Uterus (tissue), 3 donors: ENCODE measurements at regions not wholly inside any gene's neighbourhood (a gene's known extent, or its start where the extent isn't known, plus 50 kb on each side); places are given as distances from the start of the nearest gene placed in this dataset.

Experiments
- DNase-seq, 2 donors: peaks; one replicate each; pipeline ENCODE4 v3.0.0-alpha.2; 2019 to 2020
- H3K27ac ChIP-seq, 2 donors: fragments of 200-600 bp; sonication (generic); 1 replicate in 1 of 2; 2 replicates in 1 of 2; pipeline ENCODE4 v1.5.1; 2016 to 2018
- H3K27me3 ChIP-seq, 2 donors: fragments of 200-600 bp; sonication (generic); one replicate each; pipeline ENCODE4 v1.5.1; 2018 to 2019; ENCODE audit warnings: control low read depth in 1 of 2
- H3K36me3 ChIP-seq, 2 donors: fragments of 200-600 bp; sonication (generic); one replicate each; pipeline ENCODE4 v1.5.1; 2019; ENCODE audit warnings: control low read depth in 1 of 2
- H3K4me1 ChIP-seq, 2 donors: fragments of 200-600 bp; sonication (generic); one replicate each; pipeline ENCODE4 v1.5.1; 2018 to 2019; ENCODE audit warnings: control low read depth in 1 of 2
- H3K4me3 ChIP-seq, 2 donors: fragments of 200-600 bp; sonication (generic); 1 replicate in 1 of 2; 2 replicates in 1 of 2; pipeline ENCODE4 v1.5.1; 2018 to 2019; ENCODE audit warnings: mild to moderate bottlenecking in 1 of 2
- H3K9me3 ChIP-seq, 2 donors: fragments of 200-600 bp; sonication (generic); one replicate each; pipeline ENCODE4 v1.5.1; 2019; ENCODE audit warnings: control low read depth in 1 of 2
- POLR2A ChIP-seq, 2 donors: fragments of 450-650 bp; IDR thresholded peaks; one replicate each; pipeline ENCODE4 v1.6.1; 2016; ENCODE audit warnings: antibody characterized with exemption in 2 of 2, mild to moderate bottlenecking in 1 of 2, moderate library complexity in 1 of 2
- intact Hi-C: fragments of 100-400 bp; cut with DNase I; formaldehyde crosslinking; loops from one replicate; pipeline ENCODE4 v1.15.1; 2023; ENCODE audit warnings: low total_unique reads
- TF ChIP-seq, protein P1 (sequence below), 4 experiments: fragments of 200-600 bp in 2 of 4; fragments of 450-650 bp in 2 of 4; sonication (generic) in 2 of 4; IDR thresholded peaks; one replicate each; pipeline ENCODE4 v1.5.1; 2016 to 2019; ENCODE audit warnings: antibody characterized with exemption in 4 of 4, mild to moderate bottlenecking in 2 of 4, moderate library complexity in 1 of 4
- donor health status: DM: yes; HTN: yes; CAD: no.

GRCh38 chr18:60982329-60982695 lies 350.9 kb upstream of the CDH20 start:
- no peaks in the 10 kb centered on the region for H3K27me3 ChIP-seq

GRCh38 chr18:60982928-60983327 lies 350.3 kb upstream of the CDH20 start:
- Histone ChIP-seq H3K9me3 (no peaks in the 10 kb centered on the region), H3K4me3 (no peak overlapping the region)
- intact Hi-C loops, result no loop called here

More at GRCh38 chr18:60982329-60982695, 350.9 kb upstream of the CDH20 start:
- H3K27ac ChIP-seq, result no peak overlapping the region
- no peak overlapping the region for H3K4me3 ChIP-seq
- no peak for TF ChIP-seq POLR2A (IDR thresholded peaks at IDR 0.05)
- TF ChIP-seq, protein P1, sequence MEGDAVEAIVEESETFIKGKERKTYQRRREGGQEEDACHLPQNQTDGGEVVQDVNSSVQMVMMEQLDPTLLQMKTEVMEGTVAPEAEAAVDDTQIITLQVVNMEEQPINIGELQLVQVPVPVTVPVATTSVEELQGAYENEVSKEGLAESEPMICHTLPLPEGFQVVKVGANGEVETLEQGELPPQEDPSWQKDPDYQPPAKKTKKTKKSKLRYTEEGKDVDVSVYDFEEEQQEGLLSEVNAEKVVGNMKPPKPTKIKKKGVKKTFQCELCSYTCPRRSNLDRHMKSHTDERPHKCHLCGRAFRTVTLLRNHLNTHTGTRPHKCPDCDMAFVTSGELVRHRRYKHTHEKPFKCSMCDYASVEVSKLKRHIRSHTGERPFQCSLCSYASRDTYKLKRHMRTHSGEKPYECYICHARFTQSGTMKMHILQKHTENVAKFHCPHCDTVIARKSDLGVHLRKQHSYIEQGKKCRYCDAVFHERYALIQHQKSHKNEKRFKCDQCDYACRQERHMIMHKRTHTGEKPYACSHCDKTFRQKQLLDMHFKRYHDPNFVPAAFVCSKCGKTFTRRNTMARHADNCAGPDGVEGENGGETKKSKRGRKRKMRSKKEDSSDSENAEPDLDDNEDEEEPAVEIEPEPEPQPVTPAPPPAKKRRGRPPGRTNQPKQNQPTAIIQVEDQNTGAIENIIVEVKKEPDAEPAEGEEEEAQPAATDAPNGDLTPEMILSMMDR (IDR thresholded peaks at IDR 0.05), result no peak
- DNase-seq, result no peak
- intact Hi-C loops, result no loop called here
- H3K36me3 ChIP-seq, result no peaks in the 10 kb centered on the region
- H3K4me1 ChIP-seq, result no peaks in the 10 kb centered on the region
- H3K9me3 ChIP-seq, result no peaks in the 10 kb centered on the region

DNA sequence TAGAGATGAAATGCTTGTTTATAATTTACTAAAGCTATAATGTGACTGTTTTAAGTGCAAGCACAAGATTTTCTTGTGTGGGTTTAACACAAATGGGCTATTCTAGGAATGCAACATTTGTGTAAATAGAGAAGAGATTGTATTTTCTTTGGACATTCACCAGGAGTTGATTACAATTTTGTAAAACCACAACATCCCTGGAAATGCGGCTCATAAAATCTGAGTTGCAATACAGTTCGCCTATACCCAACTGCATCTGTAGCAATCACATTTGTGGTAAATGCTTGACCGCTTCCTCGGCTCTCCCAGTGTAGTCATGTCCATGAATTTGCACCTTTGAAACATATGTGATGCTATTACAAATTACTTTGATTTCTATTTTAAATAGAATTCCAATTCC lies 348.7 kb upstream of the CDH20 start:
- H3K36me3 ChIP-seq, result no peaks in the 10 kb centered on the region
- H3K27ac ChIP-seq, result no peak overlapping the region
- H3K27me3 ChIP-seq, result no peaks in the 10 kb centered on the region
- intact Hi-C loops, result no loop called here
- H3K9me3 ChIP-seq, result no peaks in the 10 kb centered on the region
- no peaks in the 10 kb centered on the region for H3K4me1 ChIP-seq
- H3K4me3 ChIP-seq, result no peak overlapping the region
- DNase-seq, result no peak
- TF ChIP-seq POLR2A (IDR thresholded peaks at IDR 0.05), result no peak
- TF ChIP-seq, protein P1 (IDR thresholded peaks at IDR 0.05), result no peak

More at GRCh38 chr18:60982928-60983327, 350.3 kb upstream of the CDH20 start:
- Histone ChIP-seq H3K27ac (no peak overlapping the region), H3K27me3 (no peaks in the 10 kb centered on the region), H3K36me3 (no peaks in the 10 kb centered on the region), H3K4me1 (no peaks in the 10 kb centered on the region)
- no peak for TF ChIP-seq POLR2A (IDR thresholded peaks at IDR 0.05)
- TF ChIP-seq, protein P1 (IDR thresholded peaks at IDR 0.05), result no peak
- no peak for DNase-seq

DNA sequence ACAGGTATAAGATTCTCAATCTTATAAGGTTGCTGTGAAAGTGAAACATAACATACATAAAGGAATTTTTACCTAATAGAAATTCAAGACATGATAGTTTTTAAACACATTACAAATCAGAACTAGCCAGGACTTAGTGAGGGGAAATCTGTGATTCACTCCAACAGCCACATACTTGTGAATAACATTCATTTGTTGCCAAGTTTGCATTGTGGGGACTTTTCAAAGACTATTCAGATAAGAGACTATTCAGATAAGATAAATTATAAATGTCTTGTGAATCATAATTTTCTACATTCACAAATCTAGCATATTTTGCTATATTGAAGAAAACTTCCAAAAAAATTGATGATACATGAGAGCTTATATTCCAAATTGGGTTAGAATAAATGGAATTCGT lies 345.3 kb upstream of the CDH20 start:
- DNase-seq, result no peak
- Histone ChIP-seq H3K9me3 (no peaks in the 10 kb centered on the region), H3K27ac (no peak overlapping the region), H3K4me3 (no peak overlapping the region), H3K36me3 (no peaks in the 10 kb centered on the region), H3K27me3 (no peaks in the 10 kb centered on the region), H3K4me1 (no peaks in the 10 kb centered on the region)
- no peak for TF ChIP-seq POLR2A (IDR thresholded peaks at IDR 0.05)
- TF ChIP-seq, protein P1 (IDR thresholded peaks at IDR 0.05), result no peak
- intact Hi-C loops, result no loop called here

GRCh38 chr18:60996326-60996725 lies 336.9 kb upstream of the CDH20 start:
- H3K27ac ChIP-seq, result no peak overlapping the region
- H3K27me3 ChIP-seq, result no peaks in the 10 kb centered on the region
- no peaks in the 10 kb centered on the region for H3K4me1 ChIP-seq
- no peaks in the 10 kb centered on the region for H3K9me3 ChIP-seq
- TF ChIP-seq, protein P1 (IDR thresholded peaks at IDR 0.05), result no peak
- TF ChIP-seq POLR2A (IDR thresholded peaks at IDR 0.05), result no peak
- no peak overlapping the region for H3K4me3 ChIP-seq
- H3K36me3 ChIP-seq, result no peaks in the 10 kb centered on the region
- DNase-seq, result no peak
- intact Hi-C loops, result no loop called here
